Ishikawa (cell line): ENCODE measurements at regions not wholly inside any gene's neighbourhood (a gene's known extent, or its start where the extent isn't known, plus 50 kb on each side); places are given as distances from the start of the nearest gene placed in this dataset.

Experiments
- CREB1 ChIP-seq: IDR thresholded peaks from 2 replicates; pipeline ENCODE4 v1.6.1; 2012; ENCODE audit warnings: low read depth
- EGR1 ChIP-seq: IDR thresholded peaks from 2 replicates; pipeline ENCODE4 v1.6.1; 2012
- EP300 ChIP-seq: IDR thresholded peaks from 2 replicates; pipeline ENCODE4 v1.6.1; 2012; ENCODE audit warnings: borderline replicate concordance
- FOXM1 ChIP-seq: IDR thresholded peaks from 2 replicates; pipeline ENCODE4 v1.6.1; 2012; ENCODE audit warnings: low read depth, borderline replicate concordance
- RAD21 ChIP-seq: IDR thresholded peaks from 2 replicates; pipeline ENCODE4 v1.6.1; 2012; ENCODE audit warnings: low read depth
- REST ChIP-seq: IDR thresholded peaks from 2 replicates; pipeline ENCODE4 v1.6.1; 2012; ENCODE audit warnings: low read depth, mild to moderate bottlenecking
- TAF1 ChIP-seq: IDR thresholded peaks from 2 replicates; pipeline ENCODE4 v1.6.1; 2012; ENCODE audit warnings: low read depth, mild to moderate bottlenecking
- USF1 ChIP-seq: IDR thresholded peaks from 2 replicates; pipeline ENCODE4 v1.6.1; 2012
- ZBTB7A ChIP-seq: IDR thresholded peaks from 2 replicates; pipeline ENCODE4 v1.6.1; 2012; ENCODE audit warnings: low read depth

- TF ChIP-seq TAF1 (no peak), FOXM1 (no peak), RAD21 (no peak), ZBTB7A (no peak), CREB1 (no peak), EP300 (no peak), REST (no peak), USF1 (no peak), EGR1 (no peak)
Measured at GRCh38 chr6:17035257-17036064, 66.4 kb upstream of the STMND1 start.
